ENCODE measurements at regions not wholly inside any gene's neighbourhood (a gene's known extent, or its start where the extent isn't known, plus 50 kb on each side); places are given as distances from the start of the nearest gene placed in this dataset.

DNA sequence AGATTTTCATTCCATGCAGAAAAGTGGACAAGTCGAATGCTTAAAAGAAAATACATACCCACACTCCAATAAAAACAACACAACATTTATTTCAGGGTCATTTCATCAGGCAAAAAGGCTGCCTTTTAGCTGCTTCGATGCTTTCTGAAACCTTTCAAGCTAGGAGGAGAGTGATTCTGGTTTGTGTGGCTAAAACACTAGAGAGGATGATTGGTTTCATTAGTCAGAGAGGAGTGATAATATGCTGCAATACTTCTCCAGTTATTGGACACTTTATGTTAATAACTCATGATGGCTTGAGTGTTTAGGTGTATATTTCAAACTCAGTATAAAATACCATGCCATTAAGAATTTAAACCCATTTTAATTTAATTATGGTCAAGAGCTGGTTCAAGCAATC, 614.0 kb downstream of the SLC4A3 start:
- DNase-seq = no peak

DNA sequence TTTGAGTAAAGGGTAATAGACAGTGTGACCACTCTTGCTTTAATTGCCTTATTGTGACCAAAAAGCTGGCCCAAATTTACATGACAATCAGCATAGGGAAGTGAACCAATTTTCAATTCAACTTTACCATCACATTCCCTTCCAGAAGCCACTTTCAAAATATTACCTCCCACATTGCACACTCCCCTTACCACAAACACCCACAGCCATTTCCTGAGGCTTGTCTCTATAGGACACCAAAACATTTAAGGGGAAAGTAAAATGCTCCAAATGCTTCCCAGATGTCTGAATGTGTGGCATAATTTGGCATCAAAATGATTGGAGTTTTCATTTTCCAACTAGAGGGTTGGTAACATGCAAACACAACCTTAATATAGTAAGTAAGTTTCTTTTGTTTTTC, 616.1 kb downstream of the SLC4A3 start:
- no peak for DNase-seq

DNA sequence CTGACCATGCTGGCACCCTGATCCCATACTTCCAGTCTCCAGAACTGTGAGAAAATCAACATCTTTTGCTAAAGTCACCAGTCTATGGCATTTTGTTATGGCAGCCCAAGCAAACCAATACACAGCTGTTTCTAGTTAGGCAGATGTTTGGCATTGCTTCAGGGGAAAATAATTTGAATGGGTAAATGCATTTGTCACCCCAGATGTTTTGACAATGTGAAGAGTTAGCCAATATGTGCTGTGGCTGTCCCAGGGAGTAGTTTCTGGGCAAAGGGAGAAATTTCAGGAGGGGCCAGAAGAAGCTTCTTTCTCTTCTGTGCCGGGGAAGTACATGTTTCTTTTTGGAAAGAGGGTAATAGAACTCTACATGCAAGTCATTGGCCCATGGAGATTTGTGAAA, 619.0 kb downstream of the SLC4A3 start:
- DNase-seq = no peak

DNA sequence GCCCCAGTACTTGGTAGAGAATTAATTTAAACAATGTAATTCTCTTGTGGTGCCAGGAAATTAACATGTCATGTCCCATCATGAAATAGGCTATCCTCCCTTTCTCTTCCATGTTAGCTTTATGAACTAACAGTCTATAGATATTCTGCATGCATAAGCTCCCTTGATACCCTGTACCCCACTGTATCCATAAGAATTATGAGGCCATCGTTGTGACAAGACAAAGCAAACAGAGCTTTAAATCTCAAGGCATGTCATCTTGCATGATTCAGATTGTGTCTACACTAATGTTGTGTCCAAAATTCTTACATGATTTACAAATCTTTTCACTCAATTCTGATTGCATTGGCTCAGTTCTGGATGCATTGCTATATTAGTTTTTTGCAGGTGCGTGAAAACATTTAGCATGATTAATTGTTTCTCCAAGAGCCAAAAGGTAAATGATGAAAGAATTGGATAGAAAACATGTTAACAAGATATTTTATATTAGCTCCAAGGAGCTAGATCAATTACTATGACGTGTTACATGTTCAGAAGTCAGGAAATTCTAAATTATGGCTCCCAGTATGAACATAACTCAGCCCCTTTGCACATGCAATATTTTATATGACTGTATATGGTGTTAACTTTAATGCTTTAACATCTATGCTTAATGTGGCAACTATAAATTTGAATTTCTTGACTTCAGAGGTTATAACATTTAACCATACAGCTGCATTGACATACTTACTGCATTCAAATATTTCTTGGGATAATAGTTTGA, 620.3 kb downstream of the SLC4A3 start:
- DNase-seq = no peak

DNA sequence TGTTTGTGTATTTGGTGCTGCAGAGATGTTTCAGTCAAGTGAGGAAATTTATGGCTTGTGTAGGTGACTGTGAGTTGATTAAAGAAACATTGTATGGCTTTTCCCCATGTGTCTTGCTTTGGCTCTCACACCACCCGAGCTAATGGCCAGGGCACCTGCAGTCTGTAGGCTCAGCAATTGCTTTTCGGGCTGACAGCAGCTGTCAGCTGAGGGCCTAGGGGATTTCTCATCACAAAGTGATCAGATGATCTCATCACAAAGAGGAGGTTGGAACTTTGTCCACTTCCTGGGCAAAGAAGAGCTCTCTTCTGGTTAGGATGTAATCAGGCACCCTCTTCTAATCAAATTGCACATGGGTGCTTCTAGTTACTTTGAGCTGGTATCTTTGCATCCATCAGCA, 632.2 kb downstream of the SLC4A3 start:
- no peak for DNase-seq

DNA sequence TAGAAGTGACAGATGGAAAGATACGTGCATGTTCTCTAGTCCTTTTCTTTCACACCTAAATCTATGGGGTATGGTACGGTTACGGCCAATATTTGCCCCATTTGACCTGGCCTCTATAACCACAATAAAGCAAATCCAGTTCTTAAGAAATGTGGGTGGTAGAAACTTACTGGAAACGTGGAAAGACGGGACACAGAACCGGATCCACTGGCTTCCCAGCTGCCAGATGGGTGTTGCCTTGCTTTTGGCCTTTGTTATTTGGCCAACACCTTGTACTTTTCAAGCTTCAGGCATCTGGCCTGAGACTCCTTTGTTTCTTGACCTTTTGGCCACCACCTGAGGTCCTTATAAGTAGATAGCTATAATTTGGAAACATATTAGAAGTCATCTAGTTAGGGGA, 635.9 kb downstream of the SLC4A3 start:
- no peak for DNase-seq

DNA sequence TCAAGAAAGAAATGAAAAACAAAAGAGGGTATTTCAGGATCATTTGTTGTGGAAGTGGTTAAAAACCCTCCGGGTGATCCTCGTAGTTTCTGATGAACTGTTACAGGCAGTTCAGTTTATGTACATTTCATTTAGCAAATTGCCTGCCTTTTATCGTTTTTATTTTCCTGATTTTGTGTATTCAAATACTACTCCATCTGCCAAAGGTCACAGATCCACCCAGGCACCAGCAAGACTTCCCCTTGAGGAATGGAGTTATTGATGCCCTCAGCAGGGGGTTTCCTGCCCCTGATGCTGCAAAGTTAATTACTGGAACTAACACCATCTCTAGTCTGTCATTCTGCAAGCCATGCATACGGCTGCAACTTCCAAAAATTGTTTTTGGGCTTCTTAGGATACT, 641.9 kb downstream of the SLC4A3 start:
- no peak for DNase-seq

DNA sequence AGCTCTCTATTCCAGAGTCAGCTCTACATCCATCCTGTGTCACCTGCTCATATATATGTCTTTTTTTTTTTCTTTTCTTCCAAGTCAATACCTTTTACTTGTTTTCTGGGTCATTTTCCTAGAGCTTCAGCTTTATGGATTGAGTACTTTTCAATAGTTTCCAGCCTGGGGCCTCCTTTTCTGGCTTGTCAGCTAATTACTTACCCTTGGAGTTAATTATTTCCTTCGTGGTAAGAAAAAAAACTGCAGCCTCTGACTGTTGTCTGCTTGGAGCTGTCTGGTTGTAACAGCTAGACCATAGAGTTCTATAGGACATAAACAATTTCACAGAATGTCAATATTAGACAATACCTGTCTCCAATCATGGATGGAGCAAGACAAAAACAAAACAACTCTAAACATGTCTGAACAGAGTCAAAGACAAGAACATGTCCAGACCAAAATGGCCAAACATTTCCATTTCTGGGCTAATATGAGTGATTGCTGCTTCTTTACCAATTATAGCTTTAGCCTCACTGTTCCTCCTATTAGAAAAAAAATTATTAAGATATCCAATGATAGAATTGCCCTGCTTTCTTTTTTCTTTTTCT, 643.1 kb downstream of the SLC4A3 start:
- no peak for DNase-seq

DNA sequence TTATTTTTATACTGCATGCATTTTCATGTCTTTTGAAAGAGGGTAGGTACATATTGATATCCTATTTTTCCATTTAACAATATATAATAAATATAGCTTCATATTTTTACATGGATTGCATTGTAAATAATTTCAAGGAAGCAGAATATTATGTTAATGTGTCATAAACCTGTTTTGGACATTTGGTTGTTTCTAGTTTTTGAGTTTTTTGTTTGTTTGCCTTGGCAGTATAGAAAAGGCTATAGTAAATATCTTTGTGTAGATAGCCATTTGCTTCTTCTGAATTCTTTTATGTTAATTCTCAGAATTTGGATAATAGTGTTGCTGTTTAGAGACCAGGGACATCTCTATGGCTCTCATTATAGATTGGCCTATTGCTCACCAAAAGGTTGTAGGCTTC, 645.2 kb downstream of the SLC4A3 start:
- no peak for DNase-seq

DNA sequence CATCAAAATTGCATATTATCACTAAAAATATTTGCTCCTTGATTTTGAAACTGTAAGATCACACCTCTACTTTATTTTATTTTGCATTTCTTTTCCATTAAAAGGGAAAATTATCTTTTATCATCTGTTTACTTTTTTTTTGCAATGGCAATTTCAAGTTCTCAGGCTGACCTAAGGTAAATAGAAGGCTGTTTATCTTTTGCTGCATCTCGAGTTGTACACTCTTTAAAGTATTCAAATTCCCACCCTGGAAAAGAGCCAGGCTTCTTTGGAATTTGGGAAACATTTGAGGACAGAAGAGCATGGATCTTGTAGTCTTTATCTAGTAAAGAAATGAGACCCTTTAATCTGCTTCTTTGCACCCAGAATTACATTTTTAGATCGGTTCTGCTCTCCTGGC, 645.7 kb downstream of the SLC4A3 start:
- DNase-seq = no peak

DNA sequence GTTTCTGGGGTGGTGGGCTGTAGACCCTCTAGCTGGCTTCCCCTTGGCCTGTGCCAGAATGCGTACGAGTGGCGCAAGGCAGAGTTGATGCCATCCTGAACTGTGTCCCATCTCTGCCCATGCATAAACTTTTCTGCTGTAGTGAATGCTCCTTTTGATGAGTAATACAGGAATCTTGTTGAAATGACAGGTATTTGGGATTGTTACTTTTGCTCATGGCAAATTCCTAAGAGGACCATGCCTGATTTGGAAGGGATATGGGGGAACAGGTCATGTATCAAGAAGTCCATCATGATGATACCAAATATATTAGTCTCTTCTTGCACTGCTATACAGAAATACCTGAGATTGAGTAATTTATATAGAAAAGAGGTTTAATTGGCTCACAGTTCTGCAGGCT, 648.0 kb downstream of the SLC4A3 start:
- no peak for DNase-seq

DNA sequence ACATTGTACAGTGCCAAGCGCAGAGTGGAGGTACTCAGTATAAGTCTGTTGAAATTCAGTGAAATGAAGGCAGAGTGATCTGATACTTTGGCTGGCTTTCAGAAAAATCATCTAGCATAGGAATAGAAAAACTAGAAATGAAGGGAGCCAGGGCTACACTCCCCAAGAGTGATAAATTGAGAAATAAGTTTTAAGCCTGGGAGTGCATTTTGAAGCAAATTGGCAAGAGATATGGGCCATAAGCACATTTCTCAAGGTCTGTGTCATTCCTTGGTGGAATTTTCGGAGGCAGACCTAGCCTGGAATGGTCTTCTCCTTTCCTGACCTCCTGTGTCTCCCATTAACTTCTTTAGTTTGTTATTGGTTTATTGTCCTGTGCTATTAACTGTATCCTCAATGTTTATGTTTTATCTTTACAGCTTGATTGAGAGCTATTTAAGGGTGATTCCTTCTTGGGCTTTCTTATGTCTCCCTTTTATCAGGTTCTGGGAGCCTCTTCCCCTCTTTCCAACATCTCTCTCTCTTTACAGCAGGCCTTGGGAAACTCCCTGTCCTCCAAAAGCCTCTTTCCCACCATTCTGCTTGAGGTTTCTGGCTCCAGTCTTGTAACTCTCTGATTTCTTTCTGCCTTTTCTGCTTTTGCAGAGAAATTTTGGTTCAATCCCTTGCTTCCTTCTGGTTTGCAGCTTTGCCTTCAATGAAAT, 649.5 kb downstream of the SLC4A3 start:
- DNase-seq = no peak

DNA sequence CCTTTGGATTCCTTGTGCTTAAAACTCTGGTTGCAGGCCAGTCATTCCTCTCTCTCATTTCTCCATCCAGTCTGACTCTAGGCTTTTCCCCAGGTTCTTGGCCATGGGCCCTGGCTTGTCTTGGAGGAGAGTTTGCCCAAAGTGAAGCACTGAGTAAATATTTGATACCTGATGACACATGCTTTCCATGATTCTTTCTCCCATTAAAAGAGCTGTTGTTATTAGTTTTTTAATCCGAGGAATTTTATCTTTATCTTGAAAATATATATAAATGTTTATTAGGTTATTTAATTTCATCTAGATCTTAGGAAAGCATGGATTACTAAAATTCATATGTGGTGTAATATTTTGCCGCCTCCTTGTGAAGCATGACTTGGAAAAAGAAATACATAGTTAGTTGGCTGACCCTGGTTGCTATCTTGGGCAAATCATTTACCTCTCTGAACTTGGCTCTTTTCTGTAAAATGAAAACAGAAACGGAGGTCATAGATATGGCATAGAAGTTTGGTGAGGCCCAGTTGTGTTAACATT, 650.1 kb downstream of the SLC4A3 start:
- DNase-seq = no peak

DNA sequence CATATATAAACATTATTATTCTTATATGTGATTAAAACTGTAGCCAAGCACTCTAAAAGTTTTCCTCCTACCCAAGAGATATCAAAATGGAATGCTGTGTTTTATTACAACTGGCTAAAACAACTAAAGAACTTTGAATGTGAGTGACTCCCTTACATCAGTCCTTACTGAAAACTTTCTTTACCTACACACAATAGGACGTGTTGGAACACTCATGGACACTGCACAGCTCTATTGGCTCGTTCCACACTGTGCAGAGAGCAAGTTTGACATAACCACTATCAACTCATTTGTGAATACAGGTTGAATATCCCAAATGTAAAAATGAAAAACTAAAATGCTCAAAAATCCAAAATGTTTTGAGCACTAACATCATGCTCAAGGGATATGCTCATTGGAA, 650.6 kb downstream of the SLC4A3 start:
- no peak for DNase-seq

DNA sequence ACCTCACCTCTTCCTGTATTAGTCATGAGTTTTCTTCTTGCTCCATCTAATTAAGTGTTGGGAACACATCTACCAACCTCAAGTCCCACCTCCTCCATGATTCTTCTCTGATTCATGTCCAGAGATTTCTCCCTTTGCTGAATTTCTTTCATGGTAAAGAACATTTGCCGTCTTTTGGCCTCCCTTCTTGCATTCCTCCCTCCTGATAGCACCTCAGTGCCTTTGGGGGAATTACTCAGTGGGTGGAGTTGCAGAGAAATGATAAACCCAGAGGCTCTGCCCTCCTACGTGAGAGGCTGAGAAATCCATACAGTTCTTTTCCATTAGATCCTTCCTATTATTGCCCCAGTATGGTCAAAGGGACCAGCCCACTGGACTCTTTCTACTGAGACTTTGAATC, 651.9 kb downstream of the SLC4A3 start:
- no peak for DNase-seq

DNA sequence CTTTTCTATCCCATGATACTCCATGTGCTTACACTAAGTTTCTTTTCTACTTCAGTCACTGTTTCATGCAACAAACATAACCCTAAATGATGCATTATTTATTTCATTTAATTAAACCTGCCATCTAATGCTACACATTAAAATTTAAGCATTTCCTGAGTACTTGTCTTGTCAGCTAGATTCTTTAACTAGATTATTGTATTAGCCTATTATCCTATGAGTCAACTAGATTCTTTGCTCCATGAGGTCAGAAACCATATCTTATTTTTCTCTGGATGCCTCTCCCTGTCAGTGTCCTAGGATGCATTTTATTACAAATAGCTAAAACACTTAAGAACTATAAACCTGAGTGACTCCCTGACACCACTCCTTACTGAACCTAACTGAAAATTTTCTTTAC, 652.4 kb downstream of the SLC4A3 start:
- DNase-seq = no peak

DNA sequence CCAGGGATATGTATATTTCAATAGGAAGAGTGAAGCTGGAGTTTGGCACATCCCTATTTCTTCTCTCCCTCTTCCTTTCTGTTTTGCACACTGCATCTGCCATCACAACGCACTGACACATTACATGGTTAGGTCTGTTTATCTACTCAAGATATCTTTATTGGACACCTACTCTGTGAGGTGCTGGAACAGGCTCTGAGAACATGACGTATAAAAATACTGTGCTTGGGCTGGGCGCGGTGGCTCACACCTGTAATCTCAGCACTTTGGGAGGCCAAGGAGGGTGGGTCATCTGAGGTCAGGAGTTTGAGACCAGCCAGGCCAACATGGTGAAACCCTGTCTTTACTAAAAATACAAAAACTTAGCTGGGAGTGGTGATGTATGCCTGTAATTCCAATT, 653.3 kb downstream of the SLC4A3 start:
- DNase-seq = no peak

DNA sequence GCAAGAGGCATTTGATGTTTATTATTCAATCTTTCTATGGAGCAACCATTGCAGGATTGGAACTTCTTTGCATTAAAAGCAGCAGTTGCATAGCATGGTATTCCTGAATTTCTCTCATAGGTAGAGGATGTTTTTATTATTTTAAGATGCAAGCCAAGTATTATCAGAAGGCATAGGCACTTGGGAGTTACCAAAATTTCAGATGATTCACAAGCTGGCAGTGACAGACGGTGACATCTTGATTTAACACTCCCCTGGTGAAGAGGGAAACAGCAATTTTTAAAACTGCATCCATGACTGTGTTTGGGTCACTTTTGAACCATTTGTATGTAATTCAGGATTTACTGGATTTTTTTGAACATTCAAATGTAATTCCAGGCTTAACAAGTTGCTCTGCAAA, 654.3 kb downstream of the SLC4A3 start:
- DNase-seq = no peak

DNA sequence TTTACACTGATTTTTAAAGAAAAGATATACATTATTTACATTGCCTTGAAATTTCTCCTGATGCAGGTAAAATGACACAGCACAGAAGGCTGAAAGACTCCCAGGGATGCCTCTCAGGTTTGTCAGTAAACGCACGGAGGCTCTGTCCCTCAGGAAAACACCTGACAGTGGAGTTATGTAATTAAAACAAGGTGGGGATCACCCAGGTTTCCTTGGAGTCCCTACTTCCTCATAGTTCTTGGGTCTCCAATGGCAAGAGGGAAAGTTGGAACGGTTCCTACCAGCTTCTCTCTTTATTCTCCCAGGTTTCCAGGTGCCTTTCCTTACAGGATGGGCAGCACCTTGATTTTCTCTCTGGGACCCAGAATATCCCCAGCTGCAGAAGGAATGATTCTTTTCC, 654.8 kb downstream of the SLC4A3 start:
- DNase-seq = no peak

DNA sequence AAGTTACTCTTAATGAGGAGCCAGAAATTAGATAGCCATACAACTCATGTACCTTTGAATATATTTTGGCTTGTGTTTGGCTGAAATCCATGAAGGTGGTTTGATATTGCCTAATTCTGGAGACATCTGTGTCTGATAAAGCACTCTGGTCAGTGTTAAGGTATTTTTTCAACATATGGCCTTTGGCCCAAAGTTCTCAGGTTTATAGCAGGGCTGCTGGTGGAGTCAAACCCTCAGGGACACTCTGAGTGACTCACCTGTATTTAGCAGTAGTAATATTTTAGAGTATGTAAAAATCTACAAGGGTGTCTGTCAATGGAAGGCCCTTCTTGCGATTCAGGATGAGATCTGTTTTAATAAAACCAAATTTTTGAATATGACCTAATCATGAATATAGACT, 666.5 kb downstream of the SLC4A3 start:
- no peak for DNase-seq

DNA sequence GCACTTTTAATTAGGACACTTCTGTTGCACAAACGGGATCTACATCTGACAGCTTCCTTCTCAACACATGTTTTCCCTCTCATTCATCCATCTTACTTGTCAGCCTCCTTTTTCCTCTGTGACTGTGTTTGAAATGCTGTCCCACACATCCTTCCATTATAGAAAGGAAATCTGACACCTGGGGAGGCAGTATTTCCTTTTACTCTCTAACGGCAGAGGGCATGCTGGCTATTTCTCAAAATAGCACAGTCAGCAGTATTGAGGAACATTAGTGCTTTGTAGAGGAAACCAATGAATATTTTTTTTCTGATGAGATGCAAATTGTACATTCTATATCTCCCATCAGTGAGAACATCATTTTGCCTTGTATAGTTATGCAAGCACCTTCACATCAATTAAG, 668.7 kb downstream of the SLC4A3 start:
- no peak for DNase-seq

DNA sequence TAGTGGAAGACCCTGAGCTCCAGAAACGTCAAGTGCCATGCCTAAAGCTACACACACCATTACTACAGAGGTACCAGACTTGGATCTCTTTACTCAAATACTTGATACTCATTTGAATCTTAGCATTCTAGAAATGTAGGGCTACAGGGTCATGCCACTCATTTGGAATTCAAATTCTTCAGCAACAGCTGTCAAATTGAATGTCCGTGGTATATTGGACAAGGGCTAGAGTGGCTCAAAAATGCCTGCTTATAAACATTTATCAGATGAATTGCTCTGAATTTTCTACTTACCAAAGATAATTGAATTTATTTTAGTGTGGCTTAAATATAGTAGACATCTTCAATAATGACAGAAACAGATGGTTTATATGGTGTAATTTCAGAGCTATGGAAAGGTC, 669.7 kb downstream of the SLC4A3 start:
- DNase-seq = no peak

DNA sequence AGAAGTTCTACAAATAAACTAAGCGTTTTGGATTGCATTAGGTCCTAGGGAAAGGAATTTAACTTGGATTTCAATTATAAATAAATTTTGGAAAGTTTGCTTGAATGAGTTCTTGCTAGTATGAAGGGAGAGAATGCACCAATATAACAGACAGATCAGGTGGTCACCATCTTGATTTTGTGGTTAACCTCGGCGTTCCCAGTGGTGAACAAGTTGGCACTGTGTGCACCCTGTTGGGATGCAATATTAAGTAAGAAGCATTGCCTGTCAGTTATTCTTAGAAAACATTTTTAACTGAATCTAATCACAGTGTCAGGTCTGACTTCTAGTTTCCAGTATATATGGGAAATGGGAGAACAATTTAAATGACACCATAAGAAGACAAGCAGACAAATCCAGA, 673.4 kb downstream of the SLC4A3 start:
- no peak for DNase-seq

DNA sequence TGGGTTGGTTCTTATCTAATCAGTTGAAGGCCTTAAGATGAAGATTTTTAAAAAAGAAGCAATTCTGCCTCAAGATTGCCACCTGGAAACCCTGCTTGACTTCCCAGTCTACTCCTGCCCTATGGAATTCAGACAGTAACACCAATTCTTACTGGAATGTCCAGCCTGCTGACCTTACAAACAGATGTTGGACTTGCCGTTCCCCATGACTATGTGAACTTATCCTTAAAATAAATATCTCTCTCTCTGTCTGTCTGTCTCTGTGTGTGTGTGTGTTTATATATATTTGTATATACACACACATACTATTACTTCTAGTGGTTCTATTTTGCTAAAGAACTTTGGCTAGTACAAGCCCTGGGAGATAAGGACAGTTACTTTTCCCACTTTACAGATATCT, 675.3 kb downstream of the SLC4A3 start:
- DNase-seq = no peak

All from inflammatory macrophage treated with lipopolysaccharide for 4 hours (primary cell).